Panc1 (cell line): ENCODE measurements at regions not wholly inside any gene's neighbourhood (a gene's known extent, or its start where the extent isn't known, plus 50 kb on each side); places are given as distances from the start of the nearest gene placed in this dataset.
A peak's percentile ranks its signal among the peaks of the same experiment; 100 is the strongest.

Experiments
- ATAC-seq: fragments of 200-7000 bp; cut with Tn5 transposase; 2 replicates; pipeline ENCODE4 v1.9.1; 2020; ENCODE audit warnings: mild to moderate bottlenecking, moderate library complexity
- BruUV-seq: library from RNA; stranded (reverse); fragments of 400-500 nt; replicated peaks from 2 replicates; lab custom pipeline; 2021; lab: Mats Ljungman, UMichigan
- CTCF ChIA-PET: fragments of 300-600 bp; sonication (Branson Sonifier 250); formaldehyde crosslinking; loops from one replicate; lab custom pipeline; 2022; ENCODE audit warnings: antibody characterized with exemption; lab: Charles Lee
- POLR2A ChIA-PET: fragments of 300-600 bp; sonication (Branson Sonifier 250); formaldehyde crosslinking; loops from one replicate; lab custom pipeline; 2022; ENCODE audit warnings: antibody characterized with exemption; lab: Charles Lee
- DNase-seq: peaks from one replicate; pipeline ENCODE4 v3.0.0-alpha.2; 2010; ENCODE audit warnings: low read depth, low spot score
- H3K27ac ChIP-seq: 2 replicates; pipeline ENCODE4 v1.5.1; 2011; ENCODE audit warnings: mild to moderate bottlenecking, low read length, inconsistent platforms
- H3K27me3 ChIP-seq: fragments of 200-500 bp; sonication (Bioruptor generic); 2 replicates; pipeline ENCODE4 v1.6.0; 2014; ENCODE audit warnings: low read length, inconsistent platforms; ENCODE audit not compliant: control insufficient read depth, insufficient read depth
- H3K36me3 ChIP-seq: fragments of 200-500 bp; sonication (Bioruptor generic); 2 replicates; pipeline ENCODE4 v1.5.1; 2014; ENCODE audit warnings: inconsistent platforms, mild to moderate bottlenecking, low read length, moderate library complexity; ENCODE audit not compliant: control insufficient read depth, insufficient read depth
- H3K4me1 ChIP-seq: 2 replicates; pipeline ENCODE4 v1.5.1; 2011; ENCODE audit warnings: inconsistent platforms, mild to moderate bottlenecking, low read length, moderate library complexity; ENCODE audit not compliant: control insufficient read depth, insufficient read depth
- H3K4me3 ChIP-seq, 2 experiments: 2 replicates each; pipeline ENCODE4 v1.5.1; 2011 to 2012; ENCODE audit warnings: low read depth in 2 of 2, low read length in 2 of 2, mild to moderate bottlenecking in 2 of 2, inconsistent platforms in 1 of 2, moderate library complexity in 1 of 2
- H3K9me3 ChIP-seq: fragments of 200-500 bp; sonication (Bioruptor generic); 2 replicates; pipeline ENCODE4 v1.5.1; 2014; ENCODE audit warnings: low read depth, mild to moderate bottlenecking, inconsistent platforms, low read length, moderate library complexity; ENCODE audit not compliant: control insufficient read depth, insufficient read depth
- CTCF ChIP-seq: fragments of 450-650 bp; IDR thresholded peaks from 2 replicates; pipeline ENCODE4 v1.5.1; 2017; ENCODE audit warnings: mild to moderate bottlenecking
- POLR2AphosphoS5 ChIP-seq: IDR thresholded peaks from 2 replicates; pipeline ENCODE4 v1.6.1; 2012; ENCODE audit warnings: mild to moderate bottlenecking, low read depth, low read length, moderate library complexity
- REST ChIP-seq, 2 experiments: IDR thresholded peaks; 2 replicates each; pipeline ENCODE4 v1.6.1; 2011 to 2012; ENCODE audit warnings: low read depth in 2 of 2, control low read depth in 1 of 2, low read length in 1 of 2, mild to moderate bottlenecking in 1 of 2, moderate library complexity in 1 of 2; ENCODE audit not compliant: insufficient read depth in 1 of 2
- SIN3A ChIP-seq: IDR thresholded peaks from 2 replicates; pipeline ENCODE4 v1.6.1; 2012; ENCODE audit warnings: low read depth, mild to moderate bottlenecking, low read length, moderate library complexity, borderline replicate concordance; ENCODE audit not compliant: insufficient read depth
- TCF7L2 ChIP-seq: IDR thresholded peaks from 2 replicates; pipeline ENCODE4 v1.6.1; 2011; ENCODE audit warnings: mild to moderate bottlenecking, low read depth, low read length, inconsistent platforms
- in situ Hi-C: cut with HindIII; loops from 2 replicates; pipeline ENCODE4 v1.10.0; 2016; ENCODE audit warnings: low sequenced_read_pairs, low pct_unique_long_range_greater_than_20kb
- intact Hi-C: fragments of 100-400 bp; cut with micrococcal nuclease; formaldehyde crosslinking; loops from one replicate; pipeline ENCODE4 v1.10.0; 2022; ENCODE audit not compliant: unreplicated experiment

GRCh38 chr4:125732632-125733031 lies 417.9 kb downstream of the FAT4 start:
- CTCF ChIA-PET: no interaction called here
- TF ChIP-seq REST (IDR thresholded peaks at IDR 0.05; ENCODE audit: insufficient read depth in 1 of 2, low read depth in 2 of 2, low read length in 1 of 2): no peak
- no peak for TF ChIP-seq CTCF

GRCh38 chr4:125734504-125734903 lies 419.7 kb downstream of the FAT4 start:
- ChIA-PET POLR2A (no interaction called here), CTCF (no interaction called here)
- Histone ChIP-seq H3K27ac (peak overlapping the region; percentile 72), H3K9me3 (no peaks in the 10 kb centered on the region), H3K36me3 (no peaks in the 10 kb centered on the region), H3K4me3 (no peak overlapping the region), H3K27me3 (no peaks in the 10 kb centered on the region), H3K4me1 (peaks cover 19% of the 10 kb centered on the region)
- no TSS peak for BruUV-seq
- ATAC-seq: peak; percentile 41; the same call in 1 of the 2 replicates
- DNase-seq: no peak
- intact Hi-C loops: no loop called here
- in situ Hi-C loops: no loop called here
- TF ChIP-seq CTCF (no peak), SIN3A (no peak), POLR2AphosphoS5 (no peak), TCF7L2 (no peak), REST (IDR thresholded peaks at IDR 0.05; ENCODE audit: insufficient read depth in 1 of 2, low read depth in 2 of 2, low read length in 1 of 2) (no peak)

More at GRCh38 chr4:125732632-125733031, 417.9 kb downstream of the FAT4 start:
- Histone ChIP-seq H3K27me3 (no peaks in the 10 kb centered on the region), H3K4me1 (peaks cover 34% of the 10 kb centered on the region), H3K27ac (peak overlapping the region; percentile 0; the same call in 1 of the 2 replicates), H3K4me3 (no peak overlapping the region), H3K9me3 (no peaks in the 10 kb centered on the region), H3K36me3 (no peaks in the 10 kb centered on the region)
- POLR2A ChIA-PET: no interaction called here
- intact Hi-C loops: no loop called here
- DNase-seq (no peak), ATAC-seq (no peak)
- in situ Hi-C loops: no loop called here
- no TSS peak for BruUV-seq
